Left renal cortex interstitium (tissue), 4 donors: ENCODE measurements at regions not wholly inside any gene's neighbourhood (a gene's known extent, or its start where the extent isn't known, plus 50 kb on each side); places are given as distances from the start of the nearest gene placed in this dataset.
"Not testable (repeated sequence)": the region's sequence is repeated elsewhere in the genome, so short reads cannot be mapped to it uniquely, and the experiment has no call there.

Source experiments
- DNase-seq, 4 donors: peaks; one replicate each; pipeline ENCODE4 v3.0.0-alpha.2; 2013; ENCODE audit warnings: low read depth in 4 of 4, low spot score in 2 of 4, missing footprints in 1 of 4

- no peak for DNase-seq
Observed at GRCh38 chr6:44732243-44732642, 344.7 kb downstream of the CDC5L start.

GRCh38 chr6:44733126-44733525, 345.6 kb downstream of the CDC5L start:
- no peak for DNase-seq

GRCh38 chr6:44733868-44734267, 346.4 kb downstream of the CDC5L start:
- DNase-seq = peak in 3 of 4 donors; percentile 50 to 58 (median 55)

GRCh38 chr6:44734886-44735629, 347.6 kb downstream of the CDC5L start:
- DNase-seq = no peak

GRCh38 chr6:44735630-44735963, 348.1 kb downstream of the CDC5L start:
- DNase-seq = no peak

- no peak for DNase-seq
Observed at GRCh38 chr6:44737341-44737740, 349.8 kb downstream of the CDC5L start.

GRCh38 chr6:44737829-44738528, 350.5 kb downstream of the CDC5L start:
- no peak for DNase-seq

GRCh38 chr6:44738601-44739146, 351.2 kb downstream of the CDC5L start:
- DNase-seq = no peak

GRCh38 chr6:44739181-44739580, 351.7 kb downstream of the CDC5L start:
- no peak for DNase-seq

GRCh38 chr6:44740566-44741120, 353.1 kb downstream of the CDC5L start:
- DNase-seq = no peak

- DNase-seq = no peak
Observed at GRCh38 chr6:44742201-44742600, 354.7 kb downstream of the CDC5L start.

- DNase-seq = no peak
Observed at GRCh38 chr6:44742828-44743372, 355.4 kb downstream of the CDC5L start.

- not testable (repeated sequence) for DNase-seq
Observed at GRCh38 chr6:44760116-44760515, 372.6 kb downstream of the CDC5L start.

GRCh38 chr6:44761046-44761445, 373.5 kb downstream of the CDC5L start:
- no peak for DNase-seq

- DNase-seq = no peak
Observed at GRCh38 chr6:44762496-44762895, 375.0 kb downstream of the CDC5L start.

GRCh38 chr6:44771647-44772415, 384.3 kb downstream of the CDC5L start:
- DNase-seq = no peak

GRCh38 chr6:44772838-44773237, 385.3 kb downstream of the CDC5L start:
- no peak for DNase-seq

- no peak for DNase-seq
Observed at GRCh38 chr6:44775121-44775520, 387.6 kb downstream of the CDC5L start.

GRCh38 chr6:44776344-44776743, 388.8 kb downstream of the CDC5L start:
- DNase-seq = no peak

GRCh38 chr6:44778513-44778912, 391.0 kb downstream of the CDC5L start:
- DNase-seq = no peak
